H7 (cell line): ENCODE measurements at regions not wholly inside any gene's neighbourhood (a gene's known extent, or its start where the extent isn't known, plus 50 kb on each side); places are given as distances from the start of the nearest gene placed in this dataset.

ENCODE experiments used
- DNase-seq: peaks from one replicate; pipeline ENCODE4 v3.0.0; 2012
- H3K27me3 ChIP-seq: 2 replicates; pipeline ENCODE4 v1.6.0; 2011; ENCODE audit warnings: mild to moderate bottlenecking, low read length; ENCODE audit not compliant: control insufficient read depth, insufficient read depth
- H3K36me3 ChIP-seq: replicated peaks from 2 replicates; pipeline ENCODE4 v1.5.1; 2011; ENCODE audit warnings: low read length; ENCODE audit not compliant: control insufficient read depth, insufficient read depth
- H3K4me3 ChIP-seq: 2 replicates; pipeline ENCODE4 v1.5.1; 2011; ENCODE audit warnings: low read depth, mild to moderate bottlenecking, control low read depth, low read length, moderate library complexity; ENCODE audit not compliant: insufficient read depth

- H3K4me3 ChIP-seq = no peak overlapping the region
- H3K27me3 ChIP-seq = no peaks in the 10 kb centered on the region
- H3K36me3 ChIP-seq = no peaks in the 10 kb centered on the region
- no peak for DNase-seq
Measured at GRCh38 chr13:105343134-105343806, 1192.2 kb downstream of the EFNB2 start.

GRCh38 chr13:105342281-105342820 is 1193.1 kb downstream of the EFNB2 start:
- no peak for DNase-seq
- Histone ChIP-seq H3K36me3 (no peaks in the 10 kb centered on the region), H3K4me3 (no peak overlapping the region), H3K27me3 (no peaks in the 10 kb centered on the region)

GRCh38 chr13:105341758-105342157 is 1193.7 kb downstream of the EFNB2 start:
- Histone ChIP-seq H3K4me3 (no peak overlapping the region), H3K36me3 (no peaks in the 10 kb centered on the region), H3K27me3 (no peaks in the 10 kb centered on the region)
- DNase-seq = no peak

DNA sequence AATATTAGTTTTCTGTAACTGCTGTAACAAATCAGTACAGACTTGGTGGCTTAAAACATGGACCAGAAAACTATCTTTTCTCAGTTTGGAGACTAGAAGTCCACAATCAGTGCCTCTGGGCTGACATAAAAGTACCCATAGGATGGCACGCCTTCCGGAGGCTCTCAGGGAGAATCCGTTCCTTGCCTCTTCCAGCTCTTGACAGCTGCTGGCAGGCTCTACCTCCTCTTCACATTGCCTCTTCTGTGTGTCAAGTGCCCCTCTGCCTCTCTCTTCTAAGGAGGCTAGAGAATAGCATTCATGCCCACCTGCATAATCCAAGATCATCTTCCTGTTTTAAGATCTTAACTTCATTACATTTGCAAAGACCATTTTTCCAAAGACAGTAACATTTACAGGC is 1194.2 kb downstream of the EFNB2 start:
- Histone ChIP-seq H3K27me3 (no peaks in the 10 kb centered on the region), H3K4me3 (no peak overlapping the region), H3K36me3 (no peaks in the 10 kb centered on the region)
- no peak for DNase-seq

- H3K27me3 ChIP-seq = no peaks in the 10 kb centered on the region
- H3K4me3 ChIP-seq = no peak overlapping the region
- DNase-seq = no peak
- no peaks in the 10 kb centered on the region for H3K36me3 ChIP-seq
Measured at GRCh38 chr13:105340061-105340606, 1195.3 kb downstream of the EFNB2 start.

GRCh38 chr13:105338773-105339172 is 1196.7 kb downstream of the EFNB2 start:
- Histone ChIP-seq H3K4me3 (no peak overlapping the region), H3K27me3 (no peaks in the 10 kb centered on the region), H3K36me3 (no peaks in the 10 kb centered on the region)
- no peak for DNase-seq

GRCh38 chr13:105338006-105338405 is 1197.5 kb downstream of the EFNB2 start:
- DNase-seq = no peak
- H3K4me3 ChIP-seq = no peak overlapping the region
- H3K36me3 ChIP-seq = no peaks in the 10 kb centered on the region
- H3K27me3 ChIP-seq = no peaks in the 10 kb centered on the region

DNA sequence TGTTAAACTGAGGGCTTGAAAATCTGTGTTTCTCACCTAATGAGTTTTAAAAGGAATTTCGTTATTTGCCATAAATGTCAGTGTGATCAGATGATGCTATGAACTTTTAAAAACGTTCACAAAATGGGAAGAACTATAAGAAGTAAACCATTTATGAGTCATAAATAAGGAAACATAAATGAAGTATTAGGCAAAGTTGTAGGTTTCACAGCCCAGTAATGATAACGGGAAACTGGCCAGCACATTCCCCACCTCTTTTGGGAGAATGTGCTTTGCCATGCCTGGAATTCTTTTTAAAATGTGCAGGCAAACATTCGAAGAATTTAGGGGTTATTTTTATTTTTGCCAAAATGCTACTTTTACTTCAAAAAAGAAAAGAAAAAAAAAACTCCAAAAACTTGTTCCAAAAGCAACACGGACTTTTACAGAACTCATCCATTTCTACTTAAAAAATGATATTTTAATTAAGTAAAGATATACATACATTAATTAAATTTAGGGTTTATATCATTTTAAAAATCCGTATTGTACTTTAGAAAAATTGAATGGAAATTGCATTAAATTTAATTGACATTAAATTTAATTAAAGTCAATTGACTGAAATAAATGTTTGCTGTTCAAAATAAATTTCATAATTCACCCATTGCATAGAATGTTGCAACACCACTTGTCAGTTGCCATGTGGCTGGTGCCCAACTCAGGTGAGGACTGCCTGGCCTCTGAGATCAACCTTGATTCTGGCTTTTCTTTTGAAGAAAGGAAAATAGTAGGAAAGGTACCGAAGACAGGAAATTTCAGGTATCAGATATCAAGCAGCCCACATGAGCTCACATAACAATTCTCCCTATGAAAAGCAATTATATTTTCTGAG is 1198.5 kb downstream of the EFNB2 start:
- Histone ChIP-seq H3K4me3 (no peak overlapping the region), H3K36me3 (no peaks in the 10 kb centered on the region), H3K27me3 (no peaks in the 10 kb centered on the region)
- DNase-seq = no peak

GRCh38 chr13:105334211-105334610 is 1201.3 kb downstream of the EFNB2 start:
- no peaks in the 10 kb centered on the region for H3K27me3 ChIP-seq
- no peaks in the 10 kb centered on the region for H3K36me3 ChIP-seq
- no peak overlapping the region for H3K4me3 ChIP-seq
- DNase-seq = no peak

- no peak overlapping the region for H3K4me3 ChIP-seq
- no peak for DNase-seq
- no peaks in the 10 kb centered on the region for H3K36me3 ChIP-seq
- no peaks in the 10 kb centered on the region for H3K27me3 ChIP-seq
Measured at GRCh38 chr13:105333416-105333815, 1202.0 kb downstream of the EFNB2 start.

- Histone ChIP-seq H3K27me3 (no peaks in the 10 kb centered on the region), H3K4me3 (no peak overlapping the region), H3K36me3 (no peaks in the 10 kb centered on the region)
- no peak for DNase-seq
Measured at GRCh38 chr13:105329359-105329758, 1206.1 kb downstream of the EFNB2 start.

DNA sequence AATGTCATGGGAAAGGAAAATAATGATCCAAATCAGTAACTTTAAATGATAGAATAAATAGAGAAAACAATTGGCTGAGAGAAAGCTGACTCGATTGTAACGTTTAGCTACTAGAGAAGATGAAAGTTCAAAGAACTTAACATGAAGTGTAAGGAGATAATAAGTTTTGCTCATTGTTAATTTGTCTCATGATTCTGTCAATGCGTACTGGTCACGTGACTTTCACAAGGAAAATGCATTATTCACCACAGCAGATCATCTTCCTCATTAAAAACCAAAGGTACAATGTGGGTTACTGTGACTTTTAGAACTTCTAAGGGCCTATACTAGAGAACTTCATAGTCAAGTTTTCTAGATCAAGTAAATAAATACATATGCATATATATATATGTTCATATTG is 1207.2 kb downstream of the EFNB2 start:
- Histone ChIP-seq H3K4me3 (no peak overlapping the region), H3K27me3 (no peaks in the 10 kb centered on the region), H3K36me3 (no peaks in the 10 kb centered on the region)
- DNase-seq = no peak

DNA sequence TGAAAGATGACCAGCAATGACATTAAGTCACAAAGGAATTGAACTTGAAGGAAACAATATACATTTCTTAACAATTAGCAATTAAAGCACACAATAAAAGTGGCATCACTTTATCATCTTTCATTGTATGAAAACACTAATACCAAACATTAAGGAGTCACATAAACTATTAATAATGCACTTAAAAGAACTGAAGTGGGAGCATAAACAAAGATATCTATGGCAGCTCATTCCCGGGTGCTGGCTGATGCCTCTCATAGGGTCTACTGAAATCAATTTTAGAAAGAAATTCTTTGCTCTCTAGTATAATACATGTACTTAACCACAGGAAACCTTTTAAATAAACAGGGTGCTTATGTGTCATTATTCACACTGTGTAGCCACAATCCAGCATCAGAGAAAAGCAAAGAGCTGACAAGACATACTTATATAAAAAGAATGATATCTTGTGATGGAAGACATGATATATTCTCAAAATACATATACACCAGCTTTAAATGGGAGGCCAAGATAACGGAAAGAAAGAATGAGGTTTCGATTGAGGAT is 1207.8 kb downstream of the EFNB2 start:
- Histone ChIP-seq H3K4me3 (no peak overlapping the region), H3K27me3 (no peaks in the 10 kb centered on the region), H3K36me3 (no peaks in the 10 kb centered on the region)
- no peak for DNase-seq

DNA sequence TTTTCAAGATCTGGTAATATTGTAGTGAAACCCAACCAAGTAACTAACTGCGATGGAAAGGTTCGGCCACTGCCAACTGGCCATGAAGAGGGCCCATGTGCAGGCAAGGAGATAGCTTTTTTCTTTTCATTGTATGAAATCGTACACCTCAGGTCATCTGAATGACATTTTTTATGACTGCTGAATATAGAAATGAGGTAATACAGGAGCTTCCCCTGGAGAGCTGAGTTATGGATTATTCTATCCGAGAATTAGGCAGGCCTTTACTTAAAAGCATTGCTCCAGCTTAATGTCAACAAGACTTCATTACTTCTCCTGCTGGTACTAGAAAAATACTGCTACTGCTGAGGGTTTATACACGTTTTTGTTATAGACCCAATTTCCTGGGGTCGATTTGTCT is 1215.6 kb downstream of the EFNB2 start:
- H3K36me3 ChIP-seq = no peaks in the 10 kb centered on the region
- H3K27me3 ChIP-seq = no peaks in the 10 kb centered on the region
- no peak overlapping the region for H3K4me3 ChIP-seq
- no peak for DNase-seq

- no peak for DNase-seq
- H3K4me3 ChIP-seq = no peak overlapping the region
Measured at GRCh38 chr13:105316731-105317130, 1218.7 kb downstream of the EFNB2 start.

More at GRCh38 chr13:105316731-105317130, 1218.7 kb downstream of the EFNB2 start:
- no peaks in the 10 kb centered on the region for H3K36me3 ChIP-seq
- H3K27me3 ChIP-seq = no peaks in the 10 kb centered on the region
